CD4-positive, alpha-beta T cell treated with Interleukin-4 for 1 hour (primary cell): ENCODE measurements at regions not wholly inside any gene's neighbourhood (a gene's known extent, or its start where the extent isn't known, plus 50 kb on each side); places are given as distances from the start of the nearest gene placed in this dataset.

ENCODE experiments used
- DNase-seq, 2 donors: peaks; one replicate each; pipeline ENCODE4 v3.0.0-alpha.2; 2020 to 2022

DNA sequence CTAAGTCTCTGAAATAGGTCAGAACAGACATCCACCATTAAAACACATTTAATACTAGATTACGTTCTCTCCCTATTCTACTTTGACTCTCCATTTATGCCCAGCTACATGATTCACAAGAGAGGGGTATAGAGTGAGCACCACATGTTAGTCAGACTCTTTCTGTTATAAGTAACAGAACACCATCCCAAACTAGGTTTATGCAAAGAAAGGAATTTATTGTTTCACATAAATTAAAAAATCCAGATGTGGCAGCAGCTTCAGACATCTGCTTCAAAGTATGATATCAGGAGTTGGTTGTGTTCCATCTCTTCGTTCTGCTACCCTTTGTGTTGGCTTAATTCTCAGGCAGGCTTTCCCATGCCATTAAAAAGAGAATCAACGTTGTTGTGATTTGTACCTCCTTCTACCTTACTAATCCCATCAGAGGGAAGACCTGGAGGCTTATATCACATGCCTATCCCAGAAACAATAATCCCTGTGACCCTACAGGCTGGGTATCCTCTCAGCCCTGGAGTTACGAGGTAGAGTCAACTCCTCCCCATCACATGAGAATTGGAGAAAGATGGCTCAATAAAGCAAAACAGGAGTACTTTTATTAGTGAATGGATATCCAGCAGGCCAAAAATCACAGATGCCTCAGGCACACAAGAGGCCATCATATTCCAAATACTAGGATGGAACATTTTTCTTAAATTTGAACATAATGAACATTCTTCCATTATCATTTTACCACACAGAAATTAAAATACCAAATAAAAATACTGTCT lies 163.2 kb downstream of the SLC7A11 start:
- no peak for DNase-seq

DNA sequence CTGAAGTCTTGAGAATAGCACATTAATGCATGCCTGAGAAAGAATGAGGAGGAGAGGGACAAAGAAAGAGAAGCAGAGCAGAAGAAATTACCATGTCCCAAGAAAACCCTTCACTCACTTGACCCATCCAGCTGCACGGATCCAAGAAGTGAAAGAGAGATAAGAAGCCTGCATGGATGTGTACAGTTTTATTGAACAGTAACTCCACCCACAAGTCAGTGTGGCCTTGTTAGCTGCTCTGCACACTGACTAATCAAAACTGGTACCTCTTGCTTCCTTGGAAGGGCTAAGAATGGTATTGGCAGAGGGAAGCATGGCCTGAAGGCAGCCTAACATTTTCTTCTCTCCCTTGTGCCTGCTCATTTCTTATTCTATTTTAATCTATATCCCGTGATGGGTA lies 163.9 kb downstream of the SLC7A11 start:
- DNase-seq, result no peak

DNA sequence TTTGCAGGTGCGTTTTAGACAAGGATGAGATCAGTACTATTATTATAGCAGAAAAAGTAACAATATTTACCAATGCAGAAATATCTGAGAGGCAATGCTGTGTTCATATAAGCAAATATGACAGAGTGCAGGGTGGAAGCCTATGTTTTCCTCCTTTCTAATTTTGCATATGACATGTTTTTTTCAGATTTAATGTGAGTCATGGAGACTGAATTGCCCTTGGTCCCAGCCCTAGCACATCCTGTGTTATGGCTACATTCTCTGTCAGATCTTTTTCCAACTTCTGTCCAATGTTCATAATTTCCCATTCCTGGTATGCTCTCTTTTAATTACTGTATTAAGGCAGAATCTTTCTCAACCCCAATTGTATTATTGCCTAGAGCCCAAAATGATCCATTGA lies 165.6 kb downstream of the SLC7A11 start:
- DNase-seq, result no peak

DNA sequence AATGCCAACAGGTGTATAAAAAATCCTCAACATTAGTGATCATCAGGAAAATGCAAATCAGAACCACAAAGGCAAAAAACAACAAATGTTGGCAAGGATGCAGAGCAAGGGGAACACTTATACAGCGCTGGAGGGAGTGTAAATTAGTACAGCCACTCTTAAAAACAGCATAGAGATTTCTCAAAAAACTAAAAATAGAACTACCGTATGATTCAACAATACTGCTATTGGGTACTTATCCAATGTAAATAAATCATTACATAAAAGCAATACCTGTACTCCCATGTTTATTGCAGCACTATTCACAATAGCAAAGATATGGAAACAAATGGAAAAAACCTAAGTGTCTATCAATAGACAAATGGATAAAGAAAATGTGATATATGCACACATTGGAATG lies 171.3 kb downstream of the SLC7A11 start:
- DNase-seq, result no peak

DNA sequence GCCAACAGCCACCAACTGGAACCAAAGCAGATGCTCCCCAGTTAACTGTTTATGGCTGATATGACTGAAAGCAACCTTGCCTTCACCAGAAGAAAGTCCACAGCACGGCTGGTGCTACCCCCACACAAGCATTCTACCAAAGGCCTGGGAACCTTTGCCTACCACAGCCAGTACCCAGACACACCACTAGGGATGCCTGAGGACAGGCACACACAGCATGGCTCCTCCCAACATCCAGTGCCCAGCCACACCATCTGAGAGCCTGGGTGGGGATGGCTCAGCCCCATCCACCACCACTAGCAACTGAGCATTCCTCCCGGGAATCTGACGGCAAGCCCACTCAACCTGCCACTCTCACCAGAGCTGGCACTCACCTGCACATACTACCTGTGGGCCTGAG lies 178.6 kb downstream of the SLC7A11 start:
- DNase-seq, result no peak

DNA sequence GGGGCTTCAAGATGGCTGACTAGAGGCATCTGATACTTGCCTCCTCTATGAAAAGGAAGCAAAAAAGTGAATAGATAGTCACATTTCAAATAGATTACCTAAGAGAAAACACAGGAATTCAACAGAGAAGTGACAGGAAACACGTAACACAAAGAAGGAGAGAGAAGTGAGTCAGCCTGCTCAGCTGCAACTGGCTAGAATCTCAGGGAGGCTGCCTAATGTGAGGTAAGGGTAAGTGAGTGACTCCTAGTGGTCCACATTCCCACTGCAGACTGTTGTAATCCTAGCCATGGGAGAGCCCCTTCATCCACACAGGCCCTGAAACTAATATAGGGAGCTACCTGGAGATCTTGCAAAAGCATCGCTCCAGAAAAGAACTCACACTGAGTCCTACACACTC lies 179.2 kb downstream of the SLC7A11 start:
- no peak for DNase-seq

DNA sequence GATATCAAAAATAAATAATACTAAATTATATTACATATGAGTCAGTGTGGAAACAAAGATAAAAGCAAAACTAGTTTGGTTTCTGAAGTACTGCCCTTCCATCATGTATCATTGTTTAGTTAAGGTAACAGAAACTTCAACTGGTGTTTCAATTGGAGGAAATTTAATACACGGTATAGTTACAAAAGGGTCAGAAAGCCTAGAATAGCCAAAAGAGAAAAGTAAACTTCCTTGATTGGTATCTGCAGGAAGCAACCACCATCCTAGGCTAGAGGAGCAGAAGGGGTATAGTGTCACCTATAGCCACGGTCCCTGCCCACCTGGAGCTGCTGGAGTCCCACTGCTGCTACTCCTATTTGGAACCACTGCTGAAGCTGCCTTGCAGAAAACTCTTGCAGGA lies 185.6 kb downstream of the SLC7A11 start:
- DNase-seq, result no peak

DNA sequence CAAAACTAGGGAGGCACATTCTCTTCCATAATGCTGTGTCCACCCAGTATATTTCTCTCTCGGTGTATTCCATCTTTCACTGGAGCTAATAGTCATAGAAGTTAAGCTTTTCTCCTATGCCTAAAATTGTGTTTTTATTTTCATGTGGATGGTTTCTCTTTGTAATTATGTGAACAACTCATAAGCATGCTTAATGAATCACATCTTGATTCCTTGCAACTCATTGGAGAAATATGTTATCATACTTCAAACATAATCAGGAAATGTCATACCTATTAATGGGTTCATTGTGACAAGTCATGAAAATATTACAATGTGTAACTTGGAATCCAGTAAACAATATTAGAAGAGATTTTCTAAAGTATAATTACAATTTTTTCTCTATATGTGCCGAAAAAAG lies 186.3 kb downstream of the SLC7A11 start:
- no peak for DNase-seq

DNA sequence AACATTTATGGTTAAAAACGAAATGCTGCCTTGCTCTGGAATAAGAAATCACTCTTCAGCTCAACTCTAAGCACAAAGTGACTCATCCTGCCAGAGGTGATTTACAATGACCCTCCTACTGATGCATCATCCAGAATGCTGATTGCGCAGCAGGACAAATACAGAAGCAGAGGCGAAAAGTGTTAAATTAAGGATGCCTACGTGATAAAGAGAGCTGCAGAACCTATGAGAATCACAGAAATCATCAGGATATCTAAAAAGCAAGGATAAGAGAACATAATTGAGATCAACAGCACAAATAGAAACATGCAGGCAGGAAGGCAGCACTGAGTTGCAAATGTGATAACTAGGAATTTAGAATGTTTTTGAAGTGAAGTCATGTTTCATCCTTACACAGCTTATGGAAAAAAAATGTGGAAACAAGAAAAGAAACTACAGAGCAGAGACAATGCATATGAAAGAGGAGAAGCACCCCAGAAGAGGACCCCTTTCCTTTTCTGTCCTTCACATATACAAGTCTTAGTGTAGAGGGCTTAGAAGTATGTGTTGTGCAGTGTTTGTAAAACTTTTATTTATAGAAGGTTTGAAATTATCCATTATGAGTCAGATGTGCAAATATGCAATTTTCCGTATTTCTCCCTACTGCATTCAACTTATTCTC lies 188.4 kb downstream of the SLC7A11 start:
- DNase-seq, result no peak

DNA sequence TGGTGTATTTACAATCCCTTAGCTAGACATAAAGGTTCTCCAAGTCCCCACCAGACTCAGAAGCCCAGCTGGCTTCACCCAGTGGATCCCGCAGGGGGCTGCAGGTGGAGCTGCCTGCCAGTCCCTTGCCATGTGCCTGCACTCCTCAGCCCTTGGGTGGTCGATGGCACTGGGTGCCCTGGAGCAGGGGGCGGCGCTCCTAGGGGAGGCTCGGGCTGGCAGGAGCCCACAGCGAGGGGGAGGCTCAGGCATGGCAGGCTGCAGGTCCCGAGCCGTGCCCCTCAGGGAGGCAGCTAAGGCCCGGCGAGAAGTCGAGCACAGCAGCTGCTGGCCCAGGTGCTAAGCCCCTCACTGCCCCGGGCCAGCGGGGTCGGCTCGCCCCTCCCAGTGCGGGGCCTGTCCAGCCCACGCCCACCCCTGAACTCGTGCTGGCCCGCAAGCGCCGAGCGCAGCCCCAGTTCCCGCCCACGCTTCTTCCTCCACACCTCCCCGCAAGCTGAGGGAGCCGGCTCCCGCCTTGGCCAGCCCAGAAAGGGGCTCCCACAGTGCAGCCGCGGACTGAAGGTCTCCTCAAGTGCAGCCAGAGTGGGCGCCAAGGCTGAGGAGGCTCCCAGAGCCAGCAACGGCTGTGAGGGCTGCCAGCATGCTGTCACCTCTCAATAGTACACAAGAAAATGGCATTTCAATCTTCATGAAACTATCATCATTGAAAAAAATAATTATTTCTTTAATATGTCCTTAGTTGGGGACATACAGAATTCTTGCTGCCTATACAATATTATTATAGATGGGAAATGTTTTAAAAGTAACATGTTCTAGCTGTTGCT lies 189.1 kb downstream of the SLC7A11 start:
- no peak for DNase-seq

DNA sequence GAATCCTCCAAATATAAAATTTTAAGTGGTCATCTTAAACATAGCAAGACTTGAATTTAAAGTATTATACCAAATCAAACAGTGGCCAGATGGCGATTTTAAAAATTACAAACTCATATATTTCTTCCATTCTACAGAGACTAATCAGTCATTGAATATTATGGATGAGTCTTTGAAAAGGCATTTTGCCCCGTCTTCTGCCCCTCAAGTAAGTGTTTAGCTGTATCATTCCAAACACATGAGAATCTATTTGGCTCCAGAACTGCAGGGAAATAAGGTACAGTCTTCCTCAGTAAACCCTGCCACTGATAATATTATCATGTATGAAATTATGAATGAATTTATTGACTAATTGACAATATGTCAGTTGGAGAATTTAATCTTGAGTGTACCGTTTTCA lies 191.0 kb downstream of the SLC7A11 start:
- DNase-seq, result no peak

DNA sequence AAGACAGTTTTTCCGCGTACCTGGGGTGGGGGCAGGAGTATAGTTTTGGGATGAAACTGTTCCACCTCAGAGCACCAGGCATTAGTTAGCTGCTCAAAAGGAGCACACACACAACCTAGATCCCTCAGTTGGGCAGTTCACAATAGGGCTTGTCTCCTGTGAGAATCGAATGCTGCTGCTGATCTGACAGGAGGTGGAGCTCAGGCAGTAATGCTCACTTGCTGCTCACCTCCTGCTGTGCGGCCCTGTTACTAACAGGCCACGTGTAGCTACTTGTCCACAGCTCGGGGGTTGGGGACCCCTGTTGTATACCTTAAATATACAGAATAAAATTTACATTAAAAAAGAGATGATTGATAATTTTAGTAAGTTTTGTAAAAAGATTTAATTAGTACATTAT lies 191.5 kb downstream of the SLC7A11 start:
- no peak for DNase-seq

DNA sequence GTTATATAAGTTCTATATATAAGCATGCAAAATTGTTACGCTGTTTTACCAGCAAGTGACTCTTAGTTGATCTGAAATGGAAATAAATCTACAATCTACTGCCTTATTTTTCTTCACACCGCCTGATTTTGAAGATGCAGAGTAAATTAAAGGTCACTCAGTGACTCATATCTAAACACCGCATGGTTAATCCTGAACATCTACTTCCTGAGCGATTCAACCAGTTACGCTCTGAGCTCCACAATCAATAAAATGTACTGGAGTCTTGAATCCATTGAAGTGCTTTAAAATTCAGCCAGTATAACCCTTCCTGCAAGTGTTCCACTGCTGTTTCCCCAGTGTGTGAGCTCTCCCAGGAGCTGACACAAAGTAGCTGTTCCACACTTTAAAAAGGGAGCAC lies 192.8 kb downstream of the SLC7A11 start:
- no peak for DNase-seq

DNA sequence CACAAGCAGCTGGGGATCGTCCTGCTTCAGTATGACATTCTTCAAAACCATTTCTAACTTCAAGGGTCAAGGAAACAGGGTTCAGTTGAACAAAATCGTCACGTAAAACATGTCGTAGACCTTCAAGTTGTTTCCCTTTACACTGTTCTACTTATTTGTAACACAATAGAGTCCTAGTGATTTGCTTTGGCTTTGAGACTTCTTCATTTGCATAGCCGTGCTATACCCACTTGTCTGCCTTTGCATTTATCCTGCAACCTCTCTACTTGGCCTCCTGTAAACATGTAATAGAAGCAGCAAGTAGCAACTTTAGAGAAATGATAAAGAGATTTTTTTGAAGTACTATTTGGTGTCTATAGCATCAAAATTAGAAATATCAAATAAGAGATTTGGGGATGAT lies 194.9 kb downstream of the SLC7A11 start:
- no peak for DNase-seq

DNA sequence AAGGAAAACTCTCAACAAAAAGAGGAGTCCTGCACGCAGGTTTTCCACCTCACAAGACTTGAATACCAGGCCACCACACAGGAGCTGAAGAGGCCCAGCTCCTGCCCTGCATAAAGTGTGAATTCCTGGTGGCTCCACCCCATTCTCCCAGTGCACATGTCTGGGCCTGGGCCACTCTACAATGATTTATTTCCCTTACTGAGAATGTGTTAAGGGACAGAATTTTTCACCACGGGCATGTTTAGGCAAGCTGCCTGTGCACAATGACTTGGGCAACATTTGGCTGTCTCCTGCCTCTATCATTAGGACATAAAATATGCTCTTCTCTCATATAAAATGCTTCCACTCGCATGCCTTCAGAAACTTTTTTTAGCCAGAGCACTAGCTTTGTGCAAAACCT lies 197.1 kb downstream of the SLC7A11 start:
- no peak for DNase-seq

DNA sequence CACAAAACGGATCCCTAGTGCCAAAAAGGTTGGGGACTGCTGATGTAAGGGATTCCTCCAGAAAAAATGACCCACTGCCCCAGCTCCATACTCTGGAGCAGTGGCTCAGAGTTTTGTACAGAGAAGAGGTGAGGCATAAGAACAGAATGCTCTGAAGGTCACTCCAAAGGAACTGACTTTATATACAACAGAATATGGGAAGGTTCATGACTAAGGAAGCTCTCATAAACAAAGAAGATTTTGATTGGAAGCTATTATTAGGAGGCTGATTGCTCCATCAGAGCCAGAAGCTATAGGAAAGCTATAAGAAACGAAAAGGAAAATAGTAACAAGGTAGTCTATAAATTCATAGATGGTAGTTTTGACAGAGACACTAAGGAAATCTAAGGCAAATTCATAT lies 203.1 kb downstream of the SLC7A11 start:
- DNase-seq, result no peak

DNA sequence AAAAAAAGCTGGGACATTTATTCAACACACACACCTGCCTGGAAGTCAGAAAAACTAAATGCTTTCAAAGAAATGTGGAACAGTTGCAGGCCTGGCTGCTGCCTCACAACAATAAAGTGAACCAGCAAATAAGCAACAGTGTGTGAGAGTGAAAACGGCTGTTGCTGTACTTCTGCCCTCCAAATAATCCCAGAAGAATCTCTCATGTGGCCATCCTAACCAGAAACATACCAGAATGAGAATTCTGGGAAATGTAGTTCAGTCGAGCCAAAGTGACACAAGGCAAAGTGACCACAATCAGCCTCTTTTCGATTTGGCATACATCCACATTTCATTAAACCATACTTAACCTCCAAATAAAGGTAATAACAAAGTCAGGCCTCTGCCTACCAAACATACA lies 204.5 kb downstream of the SLC7A11 start:
- no peak for DNase-seq

DNA sequence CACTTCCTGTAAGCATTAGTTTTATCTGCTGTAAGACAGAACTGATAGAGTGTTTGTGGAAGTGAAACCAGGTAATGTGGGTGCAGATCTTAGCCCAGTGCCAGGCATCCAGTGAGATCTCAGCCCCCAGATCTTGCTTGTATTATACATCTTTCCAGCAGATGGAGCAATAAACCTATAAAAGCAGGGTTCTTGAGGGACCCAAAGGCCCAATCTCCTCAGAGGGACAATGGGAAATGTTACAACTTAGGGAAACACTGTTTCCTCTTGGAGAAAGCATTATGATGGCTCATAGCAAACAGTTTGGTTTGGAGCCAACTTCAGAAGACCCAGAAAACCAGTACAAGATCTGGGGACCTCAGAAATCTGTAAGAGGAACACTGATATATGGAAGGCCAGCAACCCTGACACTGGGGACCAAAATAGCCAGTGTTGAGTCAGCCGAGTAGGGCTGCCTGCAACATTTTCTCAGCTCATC lies 206.3 kb downstream of the SLC7A11 start:
- DNase-seq, result peak; percentile 8 to 47

DNA sequence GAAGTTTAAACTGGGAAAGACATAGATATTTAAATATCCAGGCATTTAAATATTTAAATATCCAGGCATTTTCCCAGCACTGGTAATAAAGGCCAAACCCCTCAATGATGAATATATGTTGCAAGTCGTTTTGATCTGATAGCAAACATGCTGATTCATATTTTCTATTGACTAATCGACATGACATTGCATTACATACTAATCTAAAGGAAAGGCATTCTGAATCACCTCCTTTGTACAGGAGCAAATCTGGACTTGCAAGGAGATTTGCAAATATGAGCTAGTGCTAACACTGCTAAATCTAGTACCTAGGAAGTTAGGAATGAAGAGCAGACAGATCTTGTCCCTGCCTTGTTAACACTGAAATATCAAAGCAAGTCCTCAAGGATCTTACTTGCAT lies 207.3 kb downstream of the SLC7A11 start:
- no peak for DNase-seq

DNA sequence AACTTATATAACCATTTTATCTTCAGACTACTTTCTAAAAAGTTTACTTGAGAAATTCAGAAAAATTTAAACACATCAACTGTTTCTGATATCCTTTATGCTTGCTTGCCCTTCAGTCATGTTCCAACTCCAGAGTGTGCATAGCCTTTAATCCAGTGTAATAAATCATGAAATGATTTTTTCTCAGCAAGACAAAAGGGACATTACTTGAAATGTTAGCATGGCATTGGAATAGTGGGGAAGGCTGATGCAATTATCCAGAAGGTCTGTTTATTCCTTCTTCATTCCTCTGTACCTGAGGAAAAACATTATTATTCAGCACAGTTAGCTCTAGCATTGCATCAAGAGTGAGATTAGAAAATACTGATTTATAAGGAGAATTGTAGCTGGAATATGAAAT lies 209.9 kb downstream of the SLC7A11 start:
- DNase-seq, result no peak

DNA sequence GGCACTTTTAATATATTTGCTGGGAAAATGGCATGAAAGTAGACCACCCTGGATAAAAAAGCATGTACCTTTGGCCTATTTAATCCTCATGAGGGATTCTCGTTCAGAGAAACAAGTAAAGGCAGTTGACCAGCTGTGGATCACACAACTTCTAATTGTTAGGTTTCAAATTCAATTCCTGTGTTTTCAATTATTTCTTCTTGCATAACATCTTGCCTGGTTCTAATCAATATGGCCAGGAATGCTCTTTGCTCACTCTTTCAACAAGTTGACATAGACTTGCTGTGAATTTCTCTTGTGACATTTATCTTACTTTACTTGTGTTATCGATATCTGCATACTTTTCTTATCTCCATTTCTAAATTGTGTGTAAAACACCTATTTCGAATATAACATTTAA lies 211.8 kb downstream of the SLC7A11 start:
- DNase-seq, result no peak

DNA sequence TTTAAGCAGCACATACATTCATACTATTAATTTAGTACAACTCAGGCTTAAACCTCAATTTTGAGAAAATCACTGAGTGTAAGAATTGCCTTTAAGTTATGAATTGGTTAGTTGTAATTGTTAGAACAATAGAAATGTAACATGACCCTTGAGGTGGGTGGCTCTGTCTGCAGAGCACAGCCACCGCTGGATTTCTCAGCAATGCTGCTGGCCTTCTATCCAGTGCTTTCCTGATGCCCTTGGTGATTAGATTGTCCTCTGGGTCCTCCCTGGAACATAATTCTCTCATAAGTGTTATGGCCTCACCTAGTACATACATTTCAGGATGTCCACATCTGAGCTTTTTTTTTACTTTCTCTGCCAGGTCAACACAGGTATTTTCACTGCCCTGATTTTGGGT lies 213.2 kb downstream of the SLC7A11 start:
- no peak for DNase-seq

DNA sequence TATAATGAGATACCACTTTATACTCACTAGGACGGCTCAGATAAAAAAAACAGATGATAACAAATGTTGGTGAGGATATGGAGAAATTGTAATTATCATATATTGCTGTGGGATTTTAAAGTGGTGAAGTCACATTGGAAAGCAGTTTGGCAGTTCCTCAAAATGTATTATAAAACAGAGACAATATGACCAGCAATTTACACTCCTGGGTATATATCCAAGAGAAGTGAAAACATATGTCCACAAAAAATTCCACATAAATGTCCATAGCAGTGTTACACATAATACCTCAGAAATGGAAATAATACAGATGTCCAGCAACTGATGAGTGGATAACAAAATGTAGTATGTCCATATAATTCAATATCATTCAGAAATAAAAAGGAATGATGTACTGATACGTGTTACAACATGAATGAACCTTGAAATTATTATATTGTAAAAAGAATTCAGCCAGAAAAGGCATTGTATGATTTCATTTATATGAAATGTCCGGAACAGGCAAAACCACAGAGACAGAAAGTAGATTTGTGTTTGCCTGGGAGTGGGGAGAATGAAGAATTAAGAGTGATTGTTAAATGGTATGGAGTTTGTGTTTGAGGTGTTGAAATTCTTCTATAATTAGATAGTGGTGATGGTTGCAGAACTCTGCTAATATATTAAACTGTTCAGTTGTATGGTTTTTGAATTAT lies 220.9 kb downstream of the SLC7A11 start:
- DNase-seq, result no peak
